ENCODE measurements at regions not wholly inside any gene's neighbourhood (a gene's known extent, or its start where the extent isn't known, plus 50 kb on each side); places are given as distances from the start of the nearest gene placed in this dataset.

GRCh38 chr16:35749253-35750141 lies 2290.1 kb downstream of the TP53TG3F start:
- TF ChIP-seq EZH2phosphoT487 (IDR thresholded peaks at IDR 0.05; ENCODE audit: low read depth) (no peak), CTCF (IDR thresholded peaks at IDR 0.05; ENCODE audit: low read depth, low read length) (no peak)

Data from OCI-LY3 (cell line).